ENCODE measurements at regions not wholly inside any gene's neighbourhood (a gene's known extent, or its start where the extent isn't known, plus 50 kb on each side); places are given as distances from the start of the nearest gene placed in this dataset.

DNA sequence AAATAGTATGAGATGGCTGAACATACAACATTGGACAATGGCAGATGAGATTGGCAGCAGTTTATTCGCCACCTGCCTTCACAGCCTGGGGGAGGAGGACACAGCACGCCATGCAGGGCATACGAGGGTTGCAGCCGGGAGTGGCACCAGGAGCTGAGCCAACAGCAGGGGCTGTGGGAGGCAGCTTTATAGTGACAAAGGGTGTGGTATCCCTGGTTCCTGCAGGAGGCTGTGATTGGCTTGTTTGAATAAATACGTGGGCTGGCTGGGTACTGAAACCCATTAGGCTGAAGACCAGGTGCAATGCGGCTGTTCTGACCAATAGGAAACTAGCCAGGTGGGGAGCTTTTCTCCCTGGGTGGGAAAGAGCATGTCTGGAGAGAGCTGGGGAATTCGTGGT is 68.9 kb upstream of the LEP start:
- H3K4me1 ChIP-seq (ENCODE audit: insufficient read depth, low read length): peaks cover 13% of the 10 kb centered on the region
- intact Hi-C loops (cut with DNase I, micrococcal nuclease): no loop called here
- TF ChIP-seq, protein P1, sequence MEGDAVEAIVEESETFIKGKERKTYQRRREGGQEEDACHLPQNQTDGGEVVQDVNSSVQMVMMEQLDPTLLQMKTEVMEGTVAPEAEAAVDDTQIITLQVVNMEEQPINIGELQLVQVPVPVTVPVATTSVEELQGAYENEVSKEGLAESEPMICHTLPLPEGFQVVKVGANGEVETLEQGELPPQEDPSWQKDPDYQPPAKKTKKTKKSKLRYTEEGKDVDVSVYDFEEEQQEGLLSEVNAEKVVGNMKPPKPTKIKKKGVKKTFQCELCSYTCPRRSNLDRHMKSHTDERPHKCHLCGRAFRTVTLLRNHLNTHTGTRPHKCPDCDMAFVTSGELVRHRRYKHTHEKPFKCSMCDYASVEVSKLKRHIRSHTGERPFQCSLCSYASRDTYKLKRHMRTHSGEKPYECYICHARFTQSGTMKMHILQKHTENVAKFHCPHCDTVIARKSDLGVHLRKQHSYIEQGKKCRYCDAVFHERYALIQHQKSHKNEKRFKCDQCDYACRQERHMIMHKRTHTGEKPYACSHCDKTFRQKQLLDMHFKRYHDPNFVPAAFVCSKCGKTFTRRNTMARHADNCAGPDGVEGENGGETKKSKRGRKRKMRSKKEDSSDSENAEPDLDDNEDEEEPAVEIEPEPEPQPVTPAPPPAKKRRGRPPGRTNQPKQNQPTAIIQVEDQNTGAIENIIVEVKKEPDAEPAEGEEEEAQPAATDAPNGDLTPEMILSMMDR (IDR thresholded peaks at IDR 0.05): no peak
- H3K27me3 ChIP-seq (ENCODE audit: control insufficient read depth in 1 of 2, insufficient read depth in 2 of 2, low read length in 2 of 2): peaks cover 19 to 27% of the 10 kb centered on the region in 2 experiments
- no peak for ATAC-seq (ENCODE audit: poor library complexity)
- H3K27ac ChIP-seq (ENCODE audit: low read depth in 1 of 2, low read length in 2 of 2): no peak overlapping the region
- no peak overlapping the region for H3K27ac Mint-ChIP-seq
- no peak for DNase-seq
- no peaks in the 10 kb centered on the region for H3K9me3 Mint-ChIP-seq
- H3K4me1 Mint-ChIP-seq (ENCODE audit: low read depth): peaks cover 16% of the 10 kb centered on the region
- CTCF ChIA-PET: no interaction called here
- POLR2A ChIA-PET: no interaction called here
- H3K9me3 ChIP-seq (ENCODE audit: control insufficient read depth in 1 of 2, insufficient read depth in 1 of 2, low read length in 2 of 2): peaks cover 0 to 13% of the 10 kb centered on the region in 2 experiments
- H3K27me3 Mint-ChIP-seq: peaks cover 61% of the 10 kb centered on the region
- no peak overlapping the region for H3K4me3 ChIP-seq (ENCODE audit: low read length)
- no peaks in the 10 kb centered on the region for H3K36me3 ChIP-seq (ENCODE audit: insufficient read depth, low read length)
- H3K36me3 Mint-ChIP-seq (ENCODE audit: low read depth): no peaks in the 10 kb centered on the region
- H3K4me3 Mint-ChIP-seq: no peak overlapping the region

DNA sequence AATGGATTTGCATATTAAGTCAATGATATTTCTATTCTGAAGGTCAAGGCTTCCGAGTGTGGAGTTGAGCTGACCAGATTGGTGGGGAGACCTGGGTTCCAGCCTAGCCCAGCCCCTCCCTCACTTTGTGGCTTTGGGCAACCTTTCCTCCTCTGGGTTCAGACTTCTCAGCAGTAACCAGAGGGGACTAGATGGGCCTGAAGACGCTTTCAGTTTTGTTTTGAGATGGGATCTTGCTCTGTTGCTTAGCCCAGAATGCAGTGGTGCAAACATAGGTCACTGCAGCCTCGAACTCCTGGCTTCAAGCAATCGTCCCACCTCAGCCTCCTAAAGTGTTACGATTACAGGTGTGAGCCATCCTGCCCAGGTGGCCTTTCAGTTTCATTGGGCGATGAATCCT is 68.1 kb upstream of the LEP start:
- intact Hi-C loops (cut with DNase I, micrococcal nuclease): no loop called here
- Mint-ChIP-seq H3K27ac (no peak overlapping the region), H3K4me3 (no peak overlapping the region), H3K27me3 (peaks cover 66% of the 10 kb centered on the region), H3K36me3 (ENCODE audit: low read depth) (no peaks in the 10 kb centered on the region), H3K4me1 (ENCODE audit: low read depth) (peaks cover 16% of the 10 kb centered on the region), H3K9me3 (no peaks in the 10 kb centered on the region)
- CTCF ChIA-PET: no interaction called here
- TF ChIP-seq, protein P1 (IDR thresholded peaks at IDR 0.05): no peak
- ATAC-seq (ENCODE audit: poor library complexity): no peak
- Histone ChIP-seq H3K9me3 (ENCODE audit: control insufficient read depth in 1 of 2, insufficient read depth in 1 of 2, low read length in 2 of 2) (peaks cover 0 to 9% of the 10 kb centered on the region in 2 experiments), H3K27me3 (ENCODE audit: control insufficient read depth in 1 of 2, insufficient read depth in 2 of 2, low read length in 2 of 2) (peaks cover 14 to 22% of the 10 kb centered on the region in 2 experiments), H3K36me3 (ENCODE audit: insufficient read depth, low read length) (no peaks in the 10 kb centered on the region), H3K4me3 (ENCODE audit: low read length) (no peak overlapping the region), H3K4me1 (ENCODE audit: insufficient read depth, low read length) (peaks cover 7% of the 10 kb centered on the region), H3K27ac (ENCODE audit: low read depth in 1 of 2, low read length in 2 of 2) (no peak overlapping the region)
- DNase-seq: no peak
- POLR2A ChIA-PET: no interaction called here

- H3K27ac ChIP-seq (ENCODE audit: low read depth in 1 of 2, low read length in 2 of 2): no peak overlapping the region
- no peaks in the 10 kb centered on the region for H3K9me3 ChIP-seq (ENCODE audit: control insufficient read depth in 1 of 2, insufficient read depth in 1 of 2, low read length in 2 of 2)
- no peak for ATAC-seq (ENCODE audit: poor library complexity)
- Mint-ChIP-seq H3K36me3 (ENCODE audit: low read depth) (no peaks in the 10 kb centered on the region), H3K9me3 (no peaks in the 10 kb centered on the region), H3K4me1 (ENCODE audit: low read depth) (peaks cover 3% of the 10 kb centered on the region), H3K27ac (no peak overlapping the region), H3K27me3 (peaks cover 61% of the 10 kb centered on the region), H3K4me3 (no peak overlapping the region)
- ChIA-PET CTCF (no interaction called here), POLR2A (no interaction called here)
- DNase-seq: no peak
- intact Hi-C loops (cut with DNase I, micrococcal nuclease): no loop called here
- H3K4me1 ChIP-seq (ENCODE audit: insufficient read depth, low read length): no peaks in the 10 kb centered on the region
- TF ChIP-seq, protein P1 (IDR thresholded peaks at IDR 0.05): no peak
- peaks cover 7 to 14% of the 10 kb centered on the region in 2 experiments for H3K27me3 ChIP-seq (ENCODE audit: control insufficient read depth in 1 of 2, insufficient read depth in 2 of 2, low read length in 2 of 2)
- no peak overlapping the region for H3K4me3 ChIP-seq (ENCODE audit: low read length)
- no peaks in the 10 kb centered on the region for H3K36me3 ChIP-seq (ENCODE audit: insufficient read depth, low read length)
Observed at GRCh38 chr7:128174386-128174785, 66.7 kb upstream of the LEP start.

Data from CD4-positive, alpha-beta T cell (primary cell).